Liver (tissue), 8 donors: ENCODE measurements at regions not wholly inside any gene's neighbourhood (a gene's known extent, or its start where the extent isn't known, plus 50 kb on each side); places are given as distances from the start of the nearest gene placed in this dataset.

ENCODE experiments used
- DNase-seq: peaks from one replicate; pipeline ENCODE4 v3.0.0-alpha.2; 2017; ENCODE audit warnings: low spot score
- H3K27ac ChIP-seq, 2 donors: one replicate each; pipeline ENCODE4 v1.7.0; 2013; ENCODE audit warnings: inconsistent platforms in 2 of 2, low read length in 2 of 2, control low read depth in 1 of 2, low read depth in 1 of 2, mild to moderate bottlenecking in 1 of 2
- H3K27me3 ChIP-seq, 4 donors: one replicate each; pipeline versions ENCODE4 v1.6.1 to v1.7.0; 2013; ENCODE audit warnings: low read length in 3 of 4, inconsistent platforms in 1 of 4, mild to moderate bottlenecking in 1 of 4, moderate library complexity in 1 of 4; ENCODE audit not compliant: control insufficient read depth in 4 of 4, insufficient read depth in 4 of 4
- H3K36me3 ChIP-seq, 4 donors: one replicate each; pipeline versions ENCODE4 v1.6.1 to v1.7.0; 2013; ENCODE audit warnings: low read length in 3 of 4, mild to moderate bottlenecking in 3 of 4, low read depth in 1 of 4, moderate library complexity in 1 of 4; ENCODE audit not compliant: control insufficient read depth in 4 of 4, insufficient read depth in 3 of 4
- H3K4me1 ChIP-seq, 4 donors: one replicate each; pipeline versions ENCODE4 v1.6.1 to v1.7.0; 2013; ENCODE audit warnings: low read length in 3 of 4, mild to moderate bottlenecking in 3 of 4, moderate library complexity in 1 of 4; ENCODE audit not compliant: control insufficient read depth in 4 of 4, insufficient read depth in 4 of 4
- H3K4me3 ChIP-seq, 3 donors: one replicate each; pipeline versions ENCODE4 v1.6.1 to v1.7.0; 2013; ENCODE audit warnings: low read length in 3 of 3, control low read depth in 1 of 3, low read depth in 1 of 3, mild to moderate bottlenecking in 1 of 3
- H3K9ac ChIP-seq, 2 donors: one replicate each; pipeline ENCODE4 v1.7.0; 2013; ENCODE audit warnings: low read length in 2 of 2, mild to moderate bottlenecking in 2 of 2, moderate library complexity in 2 of 2, control low read depth in 1 of 2, low read depth in 1 of 2
- H3K9me3 ChIP-seq, 4 donors: one replicate each; pipeline versions ENCODE4 v1.6.1 to v1.7.0; 2013; ENCODE audit warnings: low read length in 3 of 4; ENCODE audit not compliant: control insufficient read depth in 4 of 4
- ATF3 ChIP-seq: IDR thresholded peaks from 2 replicates; pipeline ENCODE4 v1.6.1; 2016; ENCODE audit warnings: antibody characterized with exemption
- CTCF ChIP-seq: fragments of 150-350 bp; IDR thresholded peaks from 2 replicates; pipeline ENCODE4 v1.5.1; 2017; ENCODE audit warnings: improper control_type of control experiment, low read depth, low read length; ENCODE audit not compliant: missing input control
- FOXA1 ChIP-seq: IDR thresholded peaks from 2 replicates; pipeline ENCODE4 v1.6.1; 2016; ENCODE audit warnings: antibody characterized with exemption
- FOXA2 ChIP-seq: IDR thresholded peaks from 2 replicates; pipeline ENCODE4 v1.6.1; 2016; ENCODE audit warnings: antibody characterized with exemption
- GABPA ChIP-seq, 2 donors: IDR thresholded peaks in 1 of 2; conservative IDR thresholded peaks in 1 of 2; 2 replicates each; pipeline ENCODE4 v1.6.1; 2016; ENCODE audit warnings: antibody characterized with exemption in 2 of 2, mild to moderate bottlenecking in 1 of 2, moderate library complexity in 1 of 2
- HNF4A ChIP-seq, 2 donors: conservative IDR thresholded peaks; 2 replicates each; pipeline ENCODE4 v1.6.1; 2016; ENCODE audit warnings: antibody characterized with exemption in 2 of 2, mild to moderate bottlenecking in 2 of 2
- HNF4G ChIP-seq: IDR thresholded peaks from 2 replicates; pipeline ENCODE4 v1.6.1; 2016; ENCODE audit warnings: antibody characterized with exemption
- JUND ChIP-seq, 2 donors: IDR thresholded peaks; 2 replicates each; pipeline ENCODE4 v1.6.1; 2016; ENCODE audit warnings: antibody characterized with exemption in 2 of 2
- NR2F2 ChIP-seq: IDR thresholded peaks from 2 replicates; pipeline ENCODE4 v1.6.1; 2016; ENCODE audit warnings: antibody characterized with exemption
- RAD21 ChIP-seq, 2 donors: IDR thresholded peaks; 2 replicates each; pipeline ENCODE4 v1.6.1; 2016; ENCODE audit warnings: antibody characterized with exemption in 2 of 2, mild to moderate bottlenecking in 2 of 2
- REST ChIP-seq: IDR thresholded peaks from 2 replicates; pipeline ENCODE4 v1.6.1; 2016; ENCODE audit warnings: antibody characterized with exemption, mild to moderate bottlenecking
- RXRA ChIP-seq, 2 donors: IDR thresholded peaks; 2 replicates each; pipeline ENCODE4 v1.6.1; 2017 to 2018; ENCODE audit warnings: antibody characterized with exemption in 2 of 2, mild to moderate bottlenecking in 1 of 2
- SP1 ChIP-seq: IDR thresholded peaks from 2 replicates; pipeline ENCODE4 v1.6.1; 2018; ENCODE audit warnings: antibody characterized with exemption, mild to moderate bottlenecking
- TAF1 ChIP-seq: conservative IDR thresholded peaks from 2 replicates; pipeline ENCODE4 v1.6.1; 2016; ENCODE audit warnings: antibody characterized with exemption, mild to moderate bottlenecking
- YY1 ChIP-seq: IDR thresholded peaks from 2 replicates; pipeline ENCODE4 v1.6.1; 2016; ENCODE audit warnings: antibody characterized with exemption, mild to moderate bottlenecking
- WGBS: extraction: QIAGEN DNeasy Blood & Tissue Kit; methylation state at CpG from one replicate; pipeline ENCODE4 v1.1.7; 2013; 5-methylcytosine and 5-hydroxymethylcytosine counted together
- TF ChIP-seq, protein P1 (sequence below): IDR thresholded peaks from 2 replicates; pipeline ENCODE4 v1.6.1; 2016; ENCODE audit warnings: antibody characterized with exemption
- donor health status: healthy.
- donor health status: healthy.
- donor health status: healthy.
- donor health status: healthy.
- donor health status: healthy.

- Histone ChIP-seq H3K4me3 (no peak overlapping the region), H3K9ac (no peak overlapping the region), H3K36me3 (no peaks in the 10 kb centered on the region), H3K27ac (no peak overlapping the region), H3K27me3 (no peaks in the 10 kb centered on the region), H3K4me1 (peaks cover 0 to 10% (median 8%) of the 10 kb centered on the region in 4 donors), H3K9me3 (no peaks in the 10 kb centered on the region)
- WGBS: 73% methylated on average over 3 of the region's 3 CpGs
- DNase-seq: no peak
- no peak for TF ChIP-seq FOXA2
- no peak for TF ChIP-seq TAF1
- no peak for TF ChIP-seq YY1
- no peak for TF ChIP-seq HNF4G
- TF ChIP-seq JUND (IDR thresholded peaks at IDR 0.05): no peak
- no peak for TF ChIP-seq FOXA1
- TF ChIP-seq GABPA (IDR thresholded peaks at IDR 0.05 in 1 of 2, conservative IDR thresholded peaks at IDR 0.05 in 1 of 2): no peak
- no peak for TF ChIP-seq CTCF
- TF ChIP-seq RAD21 (IDR thresholded peaks at IDR 0.05): no peak
- TF ChIP-seq ATF3: no peak
- TF ChIP-seq SP1: no peak
- TF ChIP-seq NR2F2: no peak
- TF ChIP-seq RXRA (IDR thresholded peaks at IDR 0.05): no peak
- TF ChIP-seq, protein P1, sequence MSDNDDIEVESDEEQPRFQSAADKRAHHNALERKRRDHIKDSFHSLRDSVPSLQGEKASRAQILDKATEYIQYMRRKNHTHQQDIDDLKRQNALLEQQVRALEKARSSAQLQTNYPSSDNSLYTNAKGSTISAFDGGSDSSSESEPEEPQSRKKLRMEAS: no peak
- no peak for TF ChIP-seq REST
- no peak for TF ChIP-seq HNF4A (conservative IDR thresholded peaks at IDR 0.05)
These were observed 190.7 kb downstream of the CDCA7 start for GRCh38 chr2:173545364-173545763.

- WGBS: 91% methylated on average over 6 of the region's 6 CpGs
- Histone ChIP-seq H3K4me3 (no peak overlapping the region), H3K9ac (no peak overlapping the region), H3K27me3 (no peaks in the 10 kb centered on the region), H3K9me3 (peaks cover 0 to 2% (median 0%) of the 10 kb centered on the region in 4 donors), H3K27ac (no peak overlapping the region), H3K4me1 (peaks cover 0 to 10% (median 8%) of the 10 kb centered on the region in 4 donors), H3K36me3 (no peaks in the 10 kb centered on the region)
- TF ChIP-seq ATF3 (no peak), FOXA2 (no peak), SP1 (no peak), NR2F2 (no peak), JUND (IDR thresholded peaks at IDR 0.05) (no peak), HNF4A (conservative IDR thresholded peaks at IDR 0.05) (no peak), TAF1 (no peak), CTCF (no peak), YY1 (no peak)
- TF ChIP-seq, protein P1: no peak
- DNase-seq: no peak
These were observed 192.8 kb downstream of the CDCA7 start for GRCh38 chr2:173547499-173547898.
